PC-3 (cell line): ENCODE measurements at regions not wholly inside any gene's neighbourhood (a gene's known extent, or its start where the extent isn't known, plus 50 kb on each side); places are given as distances from the start of the nearest gene placed in this dataset.

Source experiments
- EZH2 ChIP-seq: fragments of 300-600 bp; sonication (generic); IDR thresholded peaks from one replicate; pipeline ENCODE4 v1.6.1; 2017; ENCODE audit warnings: antibody characterized with exemption, mild to moderate bottlenecking, low read length; ENCODE audit not compliant: unreplicated experiment
- EZH2phosphoT487 ChIP-seq: fragments of 300-600 bp; sonication (generic); IDR thresholded peaks from 2 replicates; pipeline ENCODE4 v1.6.1; 2018; ENCODE audit warnings: mild to moderate bottlenecking, antibody characterized with exemption, low read length, borderline replicate concordance
- TF ChIP-seq, protein P1 (sequence below): fragments of 300-600 bp; sonication (generic); conservative IDR thresholded peaks from 2 replicates; pipeline ENCODE4 v1.5.1; 2017; ENCODE audit warnings: antibody characterized with exemption, low read depth, mild to moderate bottlenecking, low read length

- TF ChIP-seq, protein P1, sequence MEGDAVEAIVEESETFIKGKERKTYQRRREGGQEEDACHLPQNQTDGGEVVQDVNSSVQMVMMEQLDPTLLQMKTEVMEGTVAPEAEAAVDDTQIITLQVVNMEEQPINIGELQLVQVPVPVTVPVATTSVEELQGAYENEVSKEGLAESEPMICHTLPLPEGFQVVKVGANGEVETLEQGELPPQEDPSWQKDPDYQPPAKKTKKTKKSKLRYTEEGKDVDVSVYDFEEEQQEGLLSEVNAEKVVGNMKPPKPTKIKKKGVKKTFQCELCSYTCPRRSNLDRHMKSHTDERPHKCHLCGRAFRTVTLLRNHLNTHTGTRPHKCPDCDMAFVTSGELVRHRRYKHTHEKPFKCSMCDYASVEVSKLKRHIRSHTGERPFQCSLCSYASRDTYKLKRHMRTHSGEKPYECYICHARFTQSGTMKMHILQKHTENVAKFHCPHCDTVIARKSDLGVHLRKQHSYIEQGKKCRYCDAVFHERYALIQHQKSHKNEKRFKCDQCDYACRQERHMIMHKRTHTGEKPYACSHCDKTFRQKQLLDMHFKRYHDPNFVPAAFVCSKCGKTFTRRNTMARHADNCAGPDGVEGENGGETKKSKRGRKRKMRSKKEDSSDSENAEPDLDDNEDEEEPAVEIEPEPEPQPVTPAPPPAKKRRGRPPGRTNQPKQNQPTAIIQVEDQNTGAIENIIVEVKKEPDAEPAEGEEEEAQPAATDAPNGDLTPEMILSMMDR, result no peak
- TF ChIP-seq EZH2phosphoT487 (no peak), EZH2 (no peak)
These were observed 1345.1 kb downstream of the NCAM2 start for GRCh38 chr21:22343303-22343702.
